CD4-positive, CD25-positive, alpha-beta regulatory T cell (primary cell): ENCODE measurements at regions not wholly inside any gene's neighbourhood (a gene's known extent, or its start where the extent isn't known, plus 50 kb on each side); places are given as distances from the start of the nearest gene placed in this dataset.
"Not testable (repeated sequence)": the region's sequence is repeated elsewhere in the genome, so short reads cannot be mapped to it uniquely, and the experiment has no call there.

Experiments used
- ATAC-seq, 2 donors: fragments of 150-1000 bp; cut with Tn5 transposase; one replicate each; pipeline ENCODE4 v1.10.0; 2021; ENCODE audit warnings: low read depth in 2 of 2, moderate number of reproducible peaks in 2 of 2, moderate library complexity in 1 of 2
- DNase-seq, 3 donors: peaks; one replicate each; pipeline versions ENCODE4 v3.0.0 to v3.0.0-alpha.2; 2012 to 2022; ENCODE audit warnings: mixed read lengths in 1 of 3
- H3K27ac ChIP-seq: one replicate; pipeline ENCODE4 v1.7.0; 2013; ENCODE audit warnings: mild to moderate bottlenecking, low read length; ENCODE audit not compliant: insufficient read depth, poor library complexity, severe bottlenecking
- H3K27me3 ChIP-seq: one replicate; pipeline ENCODE4 v1.7.0; 2013; ENCODE audit warnings: low read length; ENCODE audit not compliant: control insufficient read depth, insufficient read depth
- H3K36me3 ChIP-seq: one replicate; pipeline ENCODE4 v1.7.0; 2013; ENCODE audit warnings: mild to moderate bottlenecking, low read length, moderate library complexity; ENCODE audit not compliant: control insufficient read depth, insufficient read depth
- H3K4me1 ChIP-seq: 2 replicates; pipeline ENCODE4 v1.7.0; 2013; ENCODE audit warnings: mild to moderate bottlenecking, low read length; ENCODE audit not compliant: insufficient read depth, control insufficient read depth, poor library complexity, severe bottlenecking
- H3K4me3 ChIP-seq: one replicate; pipeline ENCODE4 v1.7.0; 2013; ENCODE audit warnings: low read depth, mild to moderate bottlenecking, low read length, moderate library complexity
- H3K9me3 ChIP-seq, 2 experiments: 1 replicate in 1 of 2; 2 replicates in 1 of 2; pipeline ENCODE4 v1.7.0; 2013; ENCODE audit warnings: low read length in 2 of 2, mild to moderate bottlenecking in 1 of 2, moderate library complexity in 1 of 2; ENCODE audit not compliant: control insufficient read depth in 2 of 2
- H3K27ac Mint-ChIP-seq, 3 donors: one replicate each; pipeline ENCODE4 v1.8.0; 2020 to 2022; ENCODE audit warnings: mild to moderate bottlenecking in 3 of 3, mixed read lengths in 3 of 3, moderate library complexity in 2 of 3
- H3K27me3 Mint-ChIP-seq: one replicate; pipeline ENCODE4 v1.8.0; 2022; ENCODE audit warnings: mild to moderate bottlenecking, mixed read lengths
- H3K36me3 Mint-ChIP-seq: one replicate; pipeline ENCODE4 v1.8.0; 2020; ENCODE audit warnings: mixed read lengths
- H3K4me1 Mint-ChIP-seq, 4 donors: one replicate each; pipeline ENCODE4 v1.8.0; 2020 to 2022; ENCODE audit warnings: mixed read lengths in 4 of 4, mild to moderate bottlenecking in 1 of 4
- H3K4me3 Mint-ChIP-seq, 4 donors: one replicate each; pipeline ENCODE4 v1.8.0; 2020 to 2022; ENCODE audit warnings: mild to moderate bottlenecking in 4 of 4, mixed read lengths in 4 of 4, moderate library complexity in 3 of 4
- H3K9me3 Mint-ChIP-seq, 7 donors: one replicate each; pipeline ENCODE4 v1.8.0; 2020 to 2022; ENCODE audit warnings: mixed read lengths in 7 of 7, mild to moderate bottlenecking in 3 of 7, moderate library complexity in 2 of 7

DNA sequence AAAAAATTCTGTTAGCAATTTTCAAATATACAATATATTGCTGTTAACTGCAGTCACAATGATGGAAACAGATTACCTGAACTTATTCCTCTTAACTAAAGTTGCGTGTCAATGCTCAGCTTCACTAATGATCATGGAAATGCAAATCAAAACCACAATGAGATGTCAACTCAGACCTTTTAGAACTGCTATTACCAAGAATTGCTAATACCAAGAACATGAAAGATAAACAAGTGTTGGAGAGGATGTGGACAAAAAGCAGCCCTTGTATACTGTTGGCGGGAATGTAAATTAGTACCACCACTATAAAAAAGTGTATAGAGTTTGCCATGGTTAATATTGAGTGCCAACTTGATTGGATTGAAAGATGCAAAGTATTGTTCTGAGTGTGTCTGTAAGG is 1409.7 kb upstream of the CDH18 start:
- peaks cover 0 to 6% (median 4%) of the 10 kb centered on the region in 7 donors for H3K9me3 Mint-ChIP-seq

DNA sequence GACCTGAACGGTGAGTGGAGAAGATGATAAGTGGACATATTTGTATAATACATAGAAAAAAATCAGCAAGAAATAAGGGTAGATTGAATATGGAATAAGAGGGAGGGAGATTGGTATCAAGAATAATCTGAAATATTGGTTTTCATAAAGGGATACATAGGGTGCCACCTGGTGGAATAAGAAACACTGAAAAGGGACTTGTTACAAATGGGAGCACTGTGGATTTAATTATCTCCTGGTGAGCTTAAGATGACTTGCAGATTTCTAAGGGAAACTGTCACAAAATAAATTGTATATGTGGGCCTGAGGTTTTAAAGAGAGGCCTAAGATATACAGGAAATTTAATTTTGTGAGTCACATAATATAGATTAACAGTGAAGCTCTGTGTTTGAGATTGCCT is 1403.5 kb upstream of the CDH18 start:
- no peaks in the 10 kb centered on the region for H3K9me3 ChIP-seq
- no peaks in the 10 kb centered on the region for H3K36me3 ChIP-seq
- no peak overlapping the region for H3K27ac ChIP-seq
- H3K36me3 Mint-ChIP-seq, result no peaks in the 10 kb centered on the region
- H3K27me3 Mint-ChIP-seq, result no peaks in the 10 kb centered on the region
- no peak overlapping the region for H3K4me3 ChIP-seq
- no peaks in the 10 kb centered on the region for H3K4me1 Mint-ChIP-seq
- no peaks in the 10 kb centered on the region for H3K27me3 ChIP-seq
- ATAC-seq (no peak), DNase-seq (no peak)
- peaks cover 0 to 12% (median 2%) of the 10 kb centered on the region in 7 donors for H3K9me3 Mint-ChIP-seq
- no peak overlapping the region for H3K27ac Mint-ChIP-seq
- no peaks in the 10 kb centered on the region for H3K4me1 ChIP-seq
- no peak overlapping the region for H3K4me3 Mint-ChIP-seq

More for the DNA sequence above, 1409.7 kb upstream of the CDH18 start:
- no peak overlapping the region for H3K27ac Mint-ChIP-seq
- DNase-seq, result peak in 1 of 3 donors; percentile 20
- Histone ChIP-seq H3K27me3 (no peaks in the 10 kb centered on the region), H3K4me3 (no peak overlapping the region), H3K27ac (no peak overlapping the region), H3K9me3 (no peaks in the 10 kb centered on the region), H3K36me3 (no peaks in the 10 kb centered on the region), H3K4me1 (no peaks in the 10 kb centered on the region)
- no peak for ATAC-seq
- H3K4me3 Mint-ChIP-seq, result no peak overlapping the region
- no peaks in the 10 kb centered on the region for H3K27me3 Mint-ChIP-seq
- no peaks in the 10 kb centered on the region for H3K36me3 Mint-ChIP-seq
- no peaks in the 10 kb centered on the region for H3K4me1 Mint-ChIP-seq

DNA sequence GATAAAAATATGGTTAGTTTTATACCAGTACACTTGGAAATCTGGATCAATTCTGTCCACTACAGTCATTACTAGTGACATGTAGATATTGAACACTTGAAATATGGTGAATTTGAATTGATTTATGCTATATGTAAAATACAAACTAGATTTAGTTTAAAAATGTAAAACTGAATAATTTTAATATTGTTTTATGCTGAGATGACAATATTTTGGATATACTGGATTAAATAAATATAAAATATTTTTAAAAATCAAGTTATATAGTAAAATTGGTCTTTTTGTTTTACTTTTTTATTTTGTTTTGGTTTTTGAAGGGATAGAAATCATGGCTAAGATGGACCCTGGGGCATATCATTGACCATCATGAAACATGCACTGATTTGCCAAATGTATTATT is 1372.8 kb upstream of the CDH18 start:
- H3K27ac Mint-ChIP-seq, ATAC-seq, H3K4me3 ChIP-seq, H3K27me3 ChIP-seq, H3K27me3 Mint-ChIP-seq, DNase-seq, H3K9me3 Mint-ChIP-seq, H3K4me3 Mint-ChIP-seq, H3K27ac ChIP-seq, H3K9me3 ChIP-seq, H3K4me1 ChIP-seq, H3K36me3 ChIP-seq, H3K36me3 Mint-ChIP-seq, H3K4me1 Mint-ChIP-seq: not testable (repeated sequence)

GRCh38 chr5:21341948-21342261 is 1353.9 kb upstream of the CDH18 start:
- not testable (repeated sequence) for H3K4me3 ChIP-seq, ATAC-seq, H3K4me1 ChIP-seq, H3K9me3 Mint-ChIP-seq, H3K4me1 Mint-ChIP-seq, H3K27ac ChIP-seq, H3K27ac Mint-ChIP-seq, H3K36me3 Mint-ChIP-seq, H3K36me3 ChIP-seq, H3K9me3 ChIP-seq, H3K27me3 ChIP-seq, H3K27me3 Mint-ChIP-seq
- peak overlapping the region in 1 of 4 donors; percentile 4 for H3K4me3 Mint-ChIP-seq
- peak in 2 of 3 donors; percentile 0 to 10 for DNase-seq

- DNase-seq, H3K4me3 Mint-ChIP-seq, H3K27me3 ChIP-seq, H3K9me3 ChIP-seq, H3K27ac ChIP-seq, H3K36me3 Mint-ChIP-seq, ATAC-seq, H3K4me1 ChIP-seq, H3K9me3 Mint-ChIP-seq, H3K4me1 Mint-ChIP-seq, H3K36me3 ChIP-seq, H3K27ac Mint-ChIP-seq, H3K4me3 ChIP-seq, H3K27me3 Mint-ChIP-seq: not testable (repeated sequence)
These were observed 1353.4 kb upstream of the CDH18 start for GRCh38 chr5:21341203-21341947.

- not testable (repeated sequence) for H3K4me1 ChIP-seq, H3K4me3 ChIP-seq, H3K9me3 ChIP-seq, H3K27me3 ChIP-seq, H3K4me1 Mint-ChIP-seq, H3K4me3 Mint-ChIP-seq, ATAC-seq, H3K27ac Mint-ChIP-seq, H3K9me3 Mint-ChIP-seq, H3K27ac ChIP-seq, DNase-seq, H3K36me3 ChIP-seq, H3K27me3 Mint-ChIP-seq, H3K36me3 Mint-ChIP-seq
These were observed 1352.2 kb upstream of the CDH18 start for GRCh38 chr5:21340233-21340632.

- not testable (repeated sequence) for H3K4me3 ChIP-seq, H3K36me3 Mint-ChIP-seq, H3K27me3 ChIP-seq, H3K4me1 ChIP-seq, H3K36me3 ChIP-seq, ATAC-seq, H3K27me3 Mint-ChIP-seq, H3K4me3 Mint-ChIP-seq, H3K27ac Mint-ChIP-seq, H3K27ac ChIP-seq, DNase-seq, H3K9me3 ChIP-seq, H3K4me1 Mint-ChIP-seq, H3K9me3 Mint-ChIP-seq
These were observed 1348.5 kb upstream of the CDH18 start for GRCh38 chr5:21336478-21336877.

- not testable (repeated sequence) for H3K4me1 ChIP-seq, DNase-seq, H3K27ac Mint-ChIP-seq, H3K4me1 Mint-ChIP-seq, H3K27me3 ChIP-seq, H3K36me3 ChIP-seq, H3K27me3 Mint-ChIP-seq, H3K4me3 ChIP-seq, ATAC-seq, H3K27ac ChIP-seq, H3K4me3 Mint-ChIP-seq, H3K9me3 ChIP-seq, H3K36me3 Mint-ChIP-seq, H3K9me3 Mint-ChIP-seq
These were observed 1327.4 kb upstream of the CDH18 start for GRCh38 chr5:21315376-21315775.
